Stimulated activated naive CD8-positive, alpha-beta T cell treated with anti-CD3 and anti-CD28 coated beads, Interleukin-15, Interleukin-2, amounts not matched to agents 100 ng/mL and 50 ng/mL, for 24 hours (primary cell): ENCODE measurements at regions not wholly inside any gene's neighbourhood (a gene's known extent, or its start where the extent isn't known, plus 50 kb on each side); places are given as distances from the start of the nearest gene placed in this dataset.

Experiments used
- H3K27ac Mint-ChIP-seq: one replicate; pipeline ENCODE4 v1.8.0; 2021; ENCODE audit warnings: mild to moderate bottlenecking, mixed read lengths
- H3K27me3 Mint-ChIP-seq: one replicate; pipeline ENCODE4 v1.8.0; 2021; ENCODE audit warnings: mixed read lengths
- H3K36me3 Mint-ChIP-seq: one replicate; pipeline ENCODE4 v1.8.0; 2021; ENCODE audit warnings: low read depth, mixed read lengths
- H3K4me1 Mint-ChIP-seq: one replicate; pipeline ENCODE4 v1.8.0; 2021; ENCODE audit warnings: low read depth, mixed read lengths
- H3K4me3 Mint-ChIP-seq: one replicate; pipeline ENCODE4 v1.8.0; 2021; ENCODE audit warnings: mild to moderate bottlenecking, mixed read lengths
- H3K9me3 Mint-ChIP-seq: one replicate; pipeline ENCODE4 v1.8.0; 2021; ENCODE audit warnings: mixed read lengths

DNA sequence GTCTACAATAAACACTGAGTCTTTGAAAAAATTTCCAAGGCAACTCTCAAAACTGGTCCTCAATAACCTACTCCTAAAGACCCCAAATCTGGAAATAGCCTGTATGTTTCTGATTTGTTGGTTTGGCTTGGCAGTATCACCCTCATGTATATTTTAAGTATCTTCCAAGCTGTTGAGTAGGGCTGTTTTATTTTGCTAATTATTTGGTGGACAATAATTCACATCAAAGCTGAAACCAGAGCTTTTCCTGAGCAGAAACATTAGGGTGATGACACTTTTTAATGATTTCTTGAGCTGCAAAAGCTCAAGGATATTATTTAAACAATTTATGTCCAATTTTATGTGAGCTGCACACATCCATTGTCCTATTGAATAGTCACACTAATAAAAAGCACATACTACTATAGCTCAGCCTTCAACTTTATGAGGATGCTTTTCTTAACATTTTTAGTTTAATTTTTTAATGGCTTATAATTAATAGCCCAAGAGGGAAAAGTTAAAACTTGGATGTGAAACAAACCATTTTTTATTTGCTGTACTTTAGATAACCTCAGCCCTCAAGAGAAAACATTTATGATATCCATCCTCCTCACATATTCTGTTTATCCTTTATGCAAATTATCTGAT, 393.1 kb downstream of the TAF11L14 start:
- H3K27ac Mint-ChIP-seq, result no peak overlapping the region
- no peaks in the 10 kb centered on the region for H3K27me3 Mint-ChIP-seq
- no peaks in the 10 kb centered on the region for H3K36me3 Mint-ChIP-seq
- H3K4me3 Mint-ChIP-seq, result no peak overlapping the region
- H3K4me1 Mint-ChIP-seq, result no peaks in the 10 kb centered on the region
- peaks cover 7% of the 10 kb centered on the region for H3K9me3 Mint-ChIP-seq

DNA sequence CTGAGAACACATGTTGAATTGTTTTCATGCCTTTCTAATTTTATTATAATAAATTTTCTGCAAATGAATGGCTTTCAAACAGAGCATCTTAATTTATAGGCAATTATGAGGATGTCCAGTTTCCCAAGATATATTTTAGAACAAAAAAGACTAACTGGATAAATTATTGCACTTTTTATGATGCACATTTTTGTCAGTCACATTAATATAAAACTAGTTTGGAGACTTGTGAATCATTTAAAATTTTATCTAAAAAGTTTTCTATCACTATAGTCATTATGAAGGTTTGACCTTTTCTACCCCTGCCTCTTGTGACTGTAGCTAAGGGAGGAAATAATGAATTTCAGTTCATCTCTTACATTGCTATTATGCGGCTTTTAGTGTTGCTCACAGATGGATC, 393.8 kb downstream of the TAF11L14 start:
- Mint-ChIP-seq H3K9me3 (peaks cover 7% of the 10 kb centered on the region), H3K27me3 (no peaks in the 10 kb centered on the region), H3K27ac (no peak overlapping the region)

DNA sequence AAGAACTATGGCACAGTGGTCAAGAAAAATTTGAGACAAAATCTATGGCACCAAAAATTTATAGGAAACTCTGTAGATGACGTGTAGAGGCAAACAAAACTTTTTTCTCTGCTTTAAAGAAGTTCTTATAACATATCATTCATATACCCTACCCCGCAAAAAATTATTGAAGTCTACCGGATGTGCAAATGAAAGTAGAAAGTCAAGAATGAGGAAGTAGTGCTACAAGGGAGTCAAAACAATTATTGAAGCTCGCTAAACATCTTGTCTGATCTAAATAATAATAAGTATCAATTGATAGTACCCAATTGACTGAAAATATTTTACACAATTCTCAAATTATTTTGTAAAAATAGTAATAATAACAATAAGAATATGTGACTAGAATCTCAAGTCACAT, 398.5 kb downstream of the TAF11L14 start:
- Mint-ChIP-seq H3K9me3 (peaks cover 11% of the 10 kb centered on the region), H3K27ac (no peak overlapping the region), H3K4me3 (no peak overlapping the region), H3K27me3 (no peaks in the 10 kb centered on the region), H3K36me3 (no peaks in the 10 kb centered on the region), H3K4me1 (no peaks in the 10 kb centered on the region)

More for the DNA sequence above, 393.8 kb downstream of the TAF11L14 start:
- no peaks in the 10 kb centered on the region for H3K4me1 Mint-ChIP-seq
- H3K36me3 Mint-ChIP-seq, result no peaks in the 10 kb centered on the region
- no peak overlapping the region for H3K4me3 Mint-ChIP-seq

DNA sequence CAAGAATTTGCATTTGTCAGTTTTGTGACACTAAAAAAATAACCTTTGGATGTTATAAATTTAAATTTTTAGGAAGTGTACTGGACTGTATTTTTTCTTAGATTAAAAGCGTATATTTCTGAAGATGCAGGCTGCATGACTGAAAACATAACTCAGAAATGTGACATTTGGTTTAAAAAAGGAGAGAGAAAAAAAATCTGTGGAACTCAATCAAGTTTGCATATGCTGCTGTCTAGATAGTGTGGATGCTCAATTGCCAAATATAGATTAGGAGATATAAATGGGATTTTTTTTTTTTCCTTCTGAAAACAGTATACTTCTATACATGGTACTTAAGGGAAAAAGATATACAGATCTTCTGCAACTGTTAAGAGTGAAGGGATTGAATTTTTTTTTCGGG, 402.3 kb downstream of the TAF11L14 start:
- Mint-ChIP-seq H3K36me3 (no peaks in the 10 kb centered on the region), H3K4me3 (no peak overlapping the region), H3K27me3 (no peaks in the 10 kb centered on the region), H3K4me1 (no peaks in the 10 kb centered on the region), H3K9me3 (peaks cover 8% of the 10 kb centered on the region), H3K27ac (no peak overlapping the region)

DNA sequence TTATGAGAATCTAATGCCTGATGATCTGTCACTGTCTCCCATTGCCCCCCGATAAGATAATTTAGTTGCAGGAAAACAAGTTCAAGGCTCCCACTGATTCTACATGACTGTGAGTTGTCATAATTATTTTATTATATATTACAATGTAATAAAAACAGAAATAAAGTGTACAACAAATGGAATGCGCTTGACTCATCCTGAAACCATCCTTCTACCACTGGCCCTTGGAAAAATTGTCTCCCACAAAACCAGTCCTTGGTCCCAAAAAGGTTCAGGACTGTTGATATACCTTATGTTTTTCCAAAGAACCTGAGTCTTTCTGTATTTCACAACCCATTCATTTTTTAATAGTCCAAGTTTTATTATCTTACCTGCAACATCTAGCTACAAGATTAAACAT, 403.5 kb downstream of the TAF11L14 start:
- H3K4me1 Mint-ChIP-seq, result no peaks in the 10 kb centered on the region
- no peak overlapping the region for H3K4me3 Mint-ChIP-seq
- peaks cover 4% of the 10 kb centered on the region for H3K9me3 Mint-ChIP-seq
- no peak overlapping the region for H3K27ac Mint-ChIP-seq
- H3K36me3 Mint-ChIP-seq, result no peaks in the 10 kb centered on the region
- H3K27me3 Mint-ChIP-seq, result no peaks in the 10 kb centered on the region

DNA sequence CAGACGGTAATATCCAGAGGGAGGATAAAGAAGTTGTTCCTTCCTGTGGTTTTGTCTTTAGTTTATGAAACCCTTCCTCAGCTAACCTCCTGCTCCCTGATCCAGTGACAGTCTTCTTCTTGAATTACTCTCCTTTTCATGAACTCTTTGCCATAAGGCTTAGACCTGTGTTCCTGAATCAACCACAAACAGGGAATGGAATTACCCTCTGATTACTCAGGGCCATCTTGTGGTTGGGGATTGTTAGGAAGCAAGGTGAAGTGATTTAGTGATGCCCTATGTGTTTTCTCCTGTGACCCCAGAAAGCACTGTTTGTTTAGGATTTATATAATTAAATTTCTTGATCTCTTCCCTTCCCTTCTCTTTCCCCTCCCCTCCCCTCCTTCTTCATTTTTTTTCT, 409.1 kb downstream of the TAF11L14 start:
- no peak overlapping the region for H3K27ac Mint-ChIP-seq
- H3K36me3 Mint-ChIP-seq, result no peaks in the 10 kb centered on the region
- H3K27me3 Mint-ChIP-seq, result no peaks in the 10 kb centered on the region
- no peaks in the 10 kb centered on the region for H3K4me1 Mint-ChIP-seq
- no peak overlapping the region for H3K4me3 Mint-ChIP-seq
- no peaks in the 10 kb centered on the region for H3K9me3 Mint-ChIP-seq

DNA sequence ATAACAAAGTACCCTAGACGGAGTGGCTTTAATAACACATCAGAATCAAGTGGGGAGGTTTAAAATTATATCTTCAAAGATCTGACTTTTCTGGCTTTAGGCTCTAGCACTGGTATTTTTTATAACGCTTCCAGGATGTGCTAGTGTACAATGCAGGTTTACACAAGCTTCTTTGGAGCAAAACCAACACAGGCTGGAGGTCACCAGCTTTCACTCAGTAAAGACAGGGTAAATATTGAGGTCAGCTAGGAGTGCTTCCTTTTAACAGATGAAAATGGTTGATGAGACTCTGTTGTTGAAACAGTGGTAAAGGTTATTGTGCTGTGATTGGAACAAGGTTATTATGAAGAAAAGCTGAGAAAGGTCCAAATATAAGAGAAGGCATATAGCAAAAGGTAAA, 414.2 kb downstream of the TAF11L14 start:
- Mint-ChIP-seq H3K27me3 (no peaks in the 10 kb centered on the region), H3K36me3 (no peaks in the 10 kb centered on the region), H3K9me3 (no peaks in the 10 kb centered on the region), H3K27ac (no peak overlapping the region), H3K4me3 (no peak overlapping the region), H3K4me1 (no peaks in the 10 kb centered on the region)

DNA sequence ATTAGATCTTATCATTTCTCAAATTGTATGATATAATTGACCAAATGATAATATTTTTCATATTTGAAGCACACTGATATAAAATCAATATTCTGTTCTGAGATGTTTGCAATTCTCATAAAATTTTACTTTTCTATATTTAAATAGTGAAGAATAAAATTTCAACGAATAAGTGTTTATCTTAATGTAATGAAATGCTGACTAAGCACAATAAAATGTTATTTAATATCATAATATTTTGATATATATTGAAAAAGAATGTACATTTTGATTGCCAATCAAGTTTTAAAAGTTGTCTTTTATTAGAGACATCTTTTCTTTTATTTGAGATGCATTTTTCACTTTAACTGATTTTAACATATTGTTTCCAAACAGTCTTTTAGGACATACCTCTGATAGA, 416.1 kb downstream of the TAF11L14 start:
- Mint-ChIP-seq H3K27ac (no peak overlapping the region), H3K9me3 (no peaks in the 10 kb centered on the region), H3K4me3 (no peak overlapping the region), H3K4me1 (no peaks in the 10 kb centered on the region), H3K27me3 (no peaks in the 10 kb centered on the region), H3K36me3 (no peaks in the 10 kb centered on the region)

DNA sequence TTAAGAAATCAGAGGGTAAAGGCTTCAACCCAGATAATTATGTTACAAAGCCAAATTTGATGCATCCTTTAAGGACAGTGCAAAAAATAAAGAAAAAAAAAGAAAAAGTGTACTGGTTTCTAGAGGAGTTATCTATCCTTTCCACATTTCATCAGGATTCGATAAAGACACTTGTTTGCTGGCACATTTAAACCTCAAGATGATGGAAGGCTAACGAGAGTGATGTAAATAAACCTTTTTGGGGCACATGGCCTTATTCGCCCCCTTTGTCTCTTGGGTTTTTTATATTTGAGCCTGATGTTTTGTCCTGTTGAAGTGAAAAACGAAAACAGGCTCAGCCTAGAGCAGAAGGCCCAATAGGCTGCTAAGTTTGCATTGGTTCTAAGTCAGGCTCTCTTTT, 416.5 kb downstream of the TAF11L14 start:
- Mint-ChIP-seq H3K27ac (no peak overlapping the region), H3K9me3 (no peaks in the 10 kb centered on the region), H3K27me3 (no peaks in the 10 kb centered on the region), H3K4me1 (no peaks in the 10 kb centered on the region), H3K36me3 (no peaks in the 10 kb centered on the region), H3K4me3 (no peak overlapping the region)

DNA sequence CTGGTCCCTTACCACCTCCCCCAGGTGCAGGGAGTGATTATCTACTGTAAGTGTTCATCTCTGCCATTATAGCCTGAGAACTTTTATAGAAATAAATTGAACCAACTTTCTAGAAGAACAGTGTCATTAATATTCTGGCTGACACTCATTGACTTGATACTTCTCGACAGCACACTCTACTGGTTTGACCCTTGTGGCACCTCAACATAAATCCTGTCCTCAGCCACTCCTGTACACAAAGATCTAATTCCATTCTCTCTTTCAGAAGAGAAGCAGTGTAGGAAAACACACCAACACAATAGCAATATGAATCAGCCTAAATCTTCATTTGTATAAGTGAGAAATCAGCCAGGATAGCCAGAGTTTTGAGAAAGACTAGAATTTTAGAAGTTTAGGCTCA, 417.7 kb downstream of the TAF11L14 start:
- Mint-ChIP-seq H3K9me3 (no peaks in the 10 kb centered on the region), H3K4me1 (no peaks in the 10 kb centered on the region), H3K36me3 (no peaks in the 10 kb centered on the region), H3K27ac (no peak overlapping the region), H3K27me3 (no peaks in the 10 kb centered on the region), H3K4me3 (no peak overlapping the region)

DNA sequence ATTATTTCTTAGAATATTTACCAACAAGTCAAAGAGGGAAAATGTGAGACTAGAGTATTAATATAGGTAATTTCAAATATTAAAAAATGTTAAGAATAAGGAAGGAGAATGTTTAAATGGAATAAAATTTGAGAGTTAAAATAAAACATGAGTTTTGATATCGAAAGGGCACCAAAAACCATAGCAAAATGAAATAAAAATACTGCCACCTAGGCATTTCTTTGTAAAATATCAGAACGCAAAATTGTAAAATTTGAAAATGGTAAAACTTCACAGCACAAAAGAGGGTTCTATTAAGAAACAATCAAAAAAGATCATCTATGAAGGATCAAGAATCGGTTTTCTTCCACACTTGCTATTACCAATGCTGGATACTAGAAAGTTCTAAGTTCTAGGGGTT, 418.3 kb downstream of the TAF11L14 start:
- Mint-ChIP-seq H3K4me1 (no peaks in the 10 kb centered on the region), H3K4me3 (no peak overlapping the region), H3K27ac (no peak overlapping the region), H3K36me3 (no peaks in the 10 kb centered on the region), H3K27me3 (no peaks in the 10 kb centered on the region), H3K9me3 (no peaks in the 10 kb centered on the region)

DNA sequence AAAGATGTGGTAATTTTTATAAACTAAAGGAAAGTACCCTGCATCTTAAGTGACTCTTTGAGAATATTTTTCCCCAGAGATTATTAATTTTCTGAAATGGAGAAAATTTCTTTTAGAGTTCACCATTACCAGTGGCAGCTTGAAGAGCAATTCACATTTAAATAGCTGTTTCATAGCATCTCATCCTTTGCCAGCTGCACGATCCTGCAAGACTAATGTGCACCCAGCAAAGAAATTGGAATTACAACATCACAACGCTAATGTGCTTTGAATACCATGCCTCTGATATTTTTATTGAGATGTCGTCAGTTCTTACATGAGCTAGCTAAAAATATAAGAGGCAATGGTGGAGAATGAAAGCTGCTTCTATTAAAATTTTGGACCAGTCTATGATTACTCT, 423.5 kb downstream of the TAF11L14 start:
- no peak overlapping the region for H3K27ac Mint-ChIP-seq
- no peaks in the 10 kb centered on the region for H3K27me3 Mint-ChIP-seq
- H3K4me1 Mint-ChIP-seq, result no peaks in the 10 kb centered on the region
- H3K36me3 Mint-ChIP-seq, result no peaks in the 10 kb centered on the region
- H3K4me3 Mint-ChIP-seq, result no peak overlapping the region
- peaks cover 7% of the 10 kb centered on the region for H3K9me3 Mint-ChIP-seq

DNA sequence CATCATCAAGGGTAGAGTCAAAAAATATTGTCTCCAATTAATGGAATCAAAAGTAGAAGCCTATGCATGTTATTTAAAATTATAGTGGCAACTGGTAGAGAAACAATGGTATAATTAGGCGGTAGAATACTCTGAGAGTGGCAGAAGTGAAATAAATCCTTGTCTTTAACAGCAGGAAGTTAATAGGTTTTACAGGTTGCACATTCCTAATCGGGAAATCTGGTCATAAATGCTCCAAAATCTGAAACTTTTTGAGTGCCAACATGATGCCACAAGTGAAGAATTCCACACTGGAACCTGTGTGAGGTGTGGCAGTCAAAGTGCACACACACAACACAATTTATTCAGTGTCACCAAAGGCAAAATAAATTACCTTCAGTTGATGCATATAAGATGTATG, 433.4 kb downstream of the TAF11L14 start:
- Mint-ChIP-seq H3K4me1 (no peaks in the 10 kb centered on the region), H3K27me3 (no peaks in the 10 kb centered on the region), H3K27ac (no peak overlapping the region), H3K9me3 (peaks cover 6% of the 10 kb centered on the region), H3K36me3 (no peaks in the 10 kb centered on the region), H3K4me3 (no peak overlapping the region)

DNA sequence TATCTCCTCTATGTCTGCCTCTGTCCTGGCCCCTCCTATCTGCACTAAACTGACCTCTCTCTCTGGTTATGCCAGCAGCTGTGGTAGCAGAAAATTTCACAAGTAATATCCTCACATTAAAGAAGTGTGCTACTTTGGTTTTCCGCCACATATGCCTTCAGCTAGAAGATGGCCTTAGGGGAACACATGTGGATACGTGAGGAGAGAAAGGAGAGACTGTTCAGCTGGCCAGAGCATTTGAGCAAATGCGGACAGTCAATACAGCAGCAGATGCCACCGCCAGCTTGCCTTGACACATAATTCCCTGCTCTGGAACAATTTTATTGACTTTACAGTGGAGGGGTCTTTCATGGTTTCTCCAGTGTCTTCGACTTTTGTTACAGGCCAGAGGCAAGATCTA, 434.6 kb downstream of the TAF11L14 start:
- no peaks in the 10 kb centered on the region for H3K4me1 Mint-ChIP-seq
- H3K27ac Mint-ChIP-seq, result no peak overlapping the region
- H3K36me3 Mint-ChIP-seq, result no peaks in the 10 kb centered on the region
- no peak overlapping the region for H3K4me3 Mint-ChIP-seq
- H3K27me3 Mint-ChIP-seq, result no peaks in the 10 kb centered on the region
- H3K9me3 Mint-ChIP-seq, result peaks cover 5% of the 10 kb centered on the region

DNA sequence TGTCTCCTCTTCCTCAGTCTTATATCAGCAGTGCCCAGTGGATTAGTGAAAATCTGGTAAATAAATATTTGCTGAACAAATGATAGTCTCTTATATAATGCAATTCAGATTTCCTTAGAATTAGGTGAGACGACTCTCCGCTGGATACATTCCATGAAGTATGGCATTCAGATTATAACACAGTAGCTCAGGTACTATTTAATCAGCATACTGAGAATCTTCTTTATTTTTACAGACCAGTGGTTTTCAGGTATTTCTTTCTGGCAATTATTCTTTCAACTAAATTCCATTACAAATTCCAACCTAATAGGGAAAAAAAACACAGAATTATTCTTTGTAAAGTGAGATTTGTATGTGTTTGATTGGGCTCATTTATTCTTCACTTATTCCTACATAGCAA, 435.5 kb downstream of the TAF11L14 start:
- Mint-ChIP-seq H3K27me3 (no peaks in the 10 kb centered on the region), H3K9me3 (peaks cover 4% of the 10 kb centered on the region), H3K4me3 (no peak overlapping the region), H3K27ac (no peak overlapping the region), H3K4me1 (no peaks in the 10 kb centered on the region), H3K36me3 (no peaks in the 10 kb centered on the region)

DNA sequence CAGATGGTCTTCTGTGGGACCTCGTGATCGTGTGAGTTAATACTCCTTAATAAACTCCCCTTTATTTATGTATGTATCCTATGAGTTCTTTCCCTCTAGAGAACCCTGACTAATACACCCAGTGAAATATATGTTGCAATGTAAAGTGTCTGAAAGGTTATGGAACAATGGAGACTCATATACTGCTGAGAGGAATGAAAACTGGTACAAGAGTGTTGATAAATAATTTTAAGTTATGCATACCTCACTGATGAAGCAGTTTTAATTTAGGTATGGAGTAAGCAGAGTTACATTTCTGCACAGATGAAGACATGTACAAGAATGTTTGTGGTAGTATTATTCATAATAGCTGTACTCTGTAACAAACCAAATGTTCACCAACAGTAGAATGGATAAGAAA, 438.3 kb downstream of the TAF11L14 start:
- no peak overlapping the region for H3K4me3 Mint-ChIP-seq
- H3K9me3 Mint-ChIP-seq, result peaks cover 8% of the 10 kb centered on the region
- no peaks in the 10 kb centered on the region for H3K27me3 Mint-ChIP-seq

More for the DNA sequence above, 438.3 kb downstream of the TAF11L14 start:
- no peaks in the 10 kb centered on the region for H3K36me3 Mint-ChIP-seq
- no peaks in the 10 kb centered on the region for H3K4me1 Mint-ChIP-seq
- no peak overlapping the region for H3K27ac Mint-ChIP-seq
